ENCODE measurements at regions not wholly inside any gene's neighbourhood (a gene's known extent, or its start where the extent isn't known, plus 50 kb on each side); places are given as distances from the start of the nearest gene placed in this dataset.

- H3K9me1 ChIP-seq (ENCODE audit: control insufficient read depth, extremely low read depth, insufficient read depth, low read length): no peaks in the 10 kb centered on the region
- no peak overlapping the region for H3K27ac ChIP-seq (ENCODE audit: control insufficient read depth, insufficient read depth, low read length)
- H3K79me2 ChIP-seq (ENCODE audit: control insufficient read depth, insufficient read depth, low read length): no peaks in the 10 kb centered on the region
- no peak overlapping the region for H3K9ac ChIP-seq (ENCODE audit: control insufficient read depth, extremely low read depth, insufficient read depth, low read length)
- no peaks in the 10 kb centered on the region for H3K36me3 ChIP-seq (ENCODE audit: control insufficient read depth in 2 of 2, extremely low read depth in 1 of 2, insufficient read depth in 2 of 2, low read length in 2 of 2)
- H3K9me3 ChIP-seq (ENCODE audit: control insufficient read depth, low read depth, low read length): no peaks in the 10 kb centered on the region
- no peaks in the 10 kb centered on the region for H4K20me1 ChIP-seq (ENCODE audit: control insufficient read depth, extremely low read depth, insufficient read depth, low read length)
- FAIRE-seq: no peak
- TF ChIP-seq CTCF (optimal IDR thresholded peaks at IDR 0.05 in 1 of 3, IDR thresholded peaks at IDR 0.05 in 1 of 3, conservative IDR thresholded peaks at IDR 0.05 in 1 of 3; ENCODE audit: extremely low read depth in 1 of 3, insufficient read depth in 2 of 3, low read length in 3 of 3) (no peak), EZH2 (IDR thresholded peaks at IDR 0.05; ENCODE audit: low read length) (no peak)
- no peak overlapping the region for H3K4me3 ChIP-seq (ENCODE audit: control insufficient read depth in 2 of 3, extremely low read depth in 1 of 3, insufficient read depth in 2 of 3, low read depth in 1 of 3, low read length in 3 of 3)
- peaks cover 4% of the 10 kb centered on the region for H3K27me3 ChIP-seq (ENCODE audit: control insufficient read depth, extremely low read depth, insufficient read depth, low read length)
- H3K4me1 ChIP-seq (ENCODE audit: control insufficient read depth, extremely low read depth, insufficient read depth, low read length): no peaks in the 10 kb centered on the region
- dilution Hi-C loops (cut with MboI; ENCODE audit: extremely low pct_ligation_motif_present, low sequenced_read_pairs): no loop called here
- no peak for DNase-seq (ENCODE audit: low read depth, low spot score)
- no peak overlapping the region for H2AFZ ChIP-seq (ENCODE audit: control insufficient read depth, low read length)
- H3K4me2 ChIP-seq (ENCODE audit: control insufficient read depth, extremely low read depth, insufficient read depth, low read depth, low read length): no peak overlapping the region
Measured at GRCh38 chr11:122594986-122595645, 60.4 kb upstream of the UBASH3B start.

GRCh38 chr11:122593473-122594420 lies 61.8 kb upstream of the UBASH3B start:
- Histone ChIP-seq H3K79me2 (ENCODE audit: control insufficient read depth, insufficient read depth, low read length) (no peaks in the 10 kb centered on the region), H3K4me2 (ENCODE audit: control insufficient read depth, extremely low read depth, insufficient read depth, low read depth, low read length) (no peak overlapping the region), H3K27ac (ENCODE audit: control insufficient read depth, insufficient read depth, low read length) (no peak overlapping the region), H3K36me3 (ENCODE audit: control insufficient read depth in 2 of 2, extremely low read depth in 1 of 2, insufficient read depth in 2 of 2, low read length in 2 of 2) (no peaks in the 10 kb centered on the region), H2AFZ (ENCODE audit: control insufficient read depth, low read length) (no peak overlapping the region), H3K9me1 (ENCODE audit: control insufficient read depth, extremely low read depth, insufficient read depth, low read length) (no peaks in the 10 kb centered on the region), H4K20me1 (ENCODE audit: control insufficient read depth, extremely low read depth, insufficient read depth, low read length) (no peaks in the 10 kb centered on the region), H3K9me3 (ENCODE audit: control insufficient read depth, low read depth, low read length) (no peaks in the 10 kb centered on the region), H3K9ac (ENCODE audit: control insufficient read depth, extremely low read depth, insufficient read depth, low read length) (no peak overlapping the region), H3K4me3 (ENCODE audit: control insufficient read depth in 2 of 3, extremely low read depth in 1 of 3, insufficient read depth in 2 of 3, low read depth in 1 of 3, low read length in 3 of 3) (no peak overlapping the region), H3K4me1 (ENCODE audit: control insufficient read depth, extremely low read depth, insufficient read depth, low read length) (no peaks in the 10 kb centered on the region), H3K27me3 (ENCODE audit: control insufficient read depth, extremely low read depth, insufficient read depth, low read length) (peaks cover 4% of the 10 kb centered on the region)
- dilution Hi-C loops (cut with MboI; ENCODE audit: extremely low pct_ligation_motif_present, low sequenced_read_pairs): no loop called here
- FAIRE-seq (no peak), DNase-seq (ENCODE audit: low read depth, low spot score) (no peak)
- no peak for TF ChIP-seq EZH2 (IDR thresholded peaks at IDR 0.05; ENCODE audit: low read length)
- TF ChIP-seq CTCF (optimal IDR thresholded peaks at IDR 0.05 in 1 of 3, IDR thresholded peaks at IDR 0.05 in 1 of 3, conservative IDR thresholded peaks at IDR 0.05 in 1 of 3; ENCODE audit: extremely low read depth in 1 of 3, insufficient read depth in 2 of 3, low read length in 3 of 3): no peak
